ENCODE measurements at regions not wholly inside any gene's neighbourhood (a gene's known extent, or its start where the extent isn't known, plus 50 kb on each side); places are given as distances from the start of the nearest gene placed in this dataset.

DNA sequence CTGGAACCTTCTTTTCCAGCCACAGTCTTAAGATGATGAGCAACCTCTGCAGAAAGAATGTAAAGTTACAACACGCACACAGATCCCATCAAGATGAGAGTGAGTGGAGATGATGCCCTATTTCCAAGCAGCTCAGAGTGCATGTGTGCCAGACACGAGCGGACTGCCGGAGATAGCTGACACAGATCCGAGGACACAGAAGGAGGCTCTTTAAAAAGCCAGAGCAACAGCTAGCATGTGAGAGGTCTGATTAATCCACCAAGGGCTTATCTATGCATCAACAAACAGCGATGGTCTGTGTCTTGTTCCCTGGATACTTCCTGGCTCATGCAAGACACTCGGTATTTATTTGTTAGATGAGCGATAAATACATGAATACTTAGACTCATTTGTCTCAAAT is 128.6 kb upstream of the DLG1 start:
- Mint-ChIP-seq H3K4me3 (no peak overlapping the region; a peak in 1 of 5 replicates), H3K27ac (no peak overlapping the region)
- no CpG with 5 or more reads among the region's 8 CpGs for WGBS (ENCODE audit: extremely low coverage, insufficient read length, low lambda C conversion rate)

More for the DNA sequence above, 128.6 kb upstream of the DLG1 start:
- no peak overlapping the region for H3K4me2 ChIP-seq (ENCODE audit: insufficient read depth, insufficient read length, low read length)
- H3K18ac ChIP-seq (ENCODE audit: insufficient read length, low read depth, low read length) = no peak overlapping the region
- no peaks in the 10 kb centered on the region for H3K79me2 ChIP-seq (ENCODE audit: insufficient read depth, low read length)
- H3K79me1 ChIP-seq (ENCODE audit: insufficient read depth, low read depth, low read length, poor library complexity, severe bottlenecking) = no peaks in the 10 kb centered on the region
- no peaks in the 10 kb centered on the region for H3K27me3 ChIP-seq (ENCODE audit: insufficient read depth, low read length)
- no peak overlapping the region for H2BK15ac ChIP-seq (ENCODE audit: low read depth, low read length)
- no peak overlapping the region for H3K56ac ChIP-seq (ENCODE audit: insufficient read length, low read depth, low read length)
- H4K5ac ChIP-seq (ENCODE audit: insufficient read length, low read depth, low read length) = no peak overlapping the region
- no peak overlapping the region for H4K91ac ChIP-seq (ENCODE audit: insufficient read length, low read depth, low read length)
- peaks cover 12 to 15% of the 10 kb centered on the region in 2 experiments for H3K4me1 Mint-ChIP-seq
- no peak overlapping the region for H2BK120ac ChIP-seq (ENCODE audit: low read depth, low read length, poor library complexity, severe bottlenecking)
- H3T11ph ChIP-seq (ENCODE audit: low read length) = no peak overlapping the region
- H2AK5ac ChIP-seq (ENCODE audit: insufficient read length, low read length) = no peak overlapping the region
- H3K23me2 ChIP-seq (ENCODE audit: insufficient read length, low read depth, low read length, poor library complexity, severe bottlenecking) = no peaks in the 10 kb centered on the region
- H3K36me3 Mint-ChIP-seq (ENCODE audit: insufficient read depth in 1 of 3, low read depth in 3 of 3) = no peaks in the 10 kb centered on the region
- no peaks in the 10 kb centered on the region for H3K9me3 ChIP-seq (ENCODE audit: control insufficient read depth, low read depth, low read length)
- TF ChIP-seq CTCF (conservative IDR thresholded peaks at IDR 0.05) = no peak
- H4K20me1 ChIP-seq (ENCODE audit: control insufficient read depth, insufficient read depth, insufficient read length) = no peaks in the 10 kb centered on the region
- H3K4ac ChIP-seq (ENCODE audit: low read depth, low read length) = no peak overlapping the region
- no peak overlapping the region for H3K9ac ChIP-seq (ENCODE audit: extremely low read depth, insufficient read length, low read length)
- H3K4me1 ChIP-seq (ENCODE audit: insufficient read depth, low read length) = no peaks in the 10 kb centered on the region
- H4K8ac ChIP-seq (replicated peaks; ENCODE audit: insufficient read length, low read depth, low read length) = no peak overlapping the region
- H3K23ac ChIP-seq (ENCODE audit: insufficient read length, low read depth, low read length) = no peak overlapping the region
- no peak for DNase-seq
- H3K9me3 Mint-ChIP-seq = no peaks in the 10 kb centered on the region
- no peak overlapping the region for H2BK20ac ChIP-seq (ENCODE audit: low read depth, low read length, poor library complexity, severe bottlenecking)
- H3K27me3 Mint-ChIP-seq (ENCODE audit: low read depth) = peaks cover 16% of the 10 kb centered on the region
- H2BK5ac ChIP-seq (ENCODE audit: insufficient read length, low read length) = no peak overlapping the region
- no peak overlapping the region for H3K14ac ChIP-seq (ENCODE audit: insufficient read depth, low read length)
- no peak overlapping the region for H2BK12ac ChIP-seq (ENCODE audit: insufficient read length, low read depth, low read length)
- H2AFZ ChIP-seq (ENCODE audit: low read length) = no peak overlapping the region
- no peak overlapping the region for H3K27ac ChIP-seq (ENCODE audit: insufficient read length, low read depth, low read length)

Measured in H9 (cell line).